ENCODE measurements at regions not wholly inside any gene's neighbourhood (a gene's known extent, or its start where the extent isn't known, plus 50 kb on each side); places are given as distances from the start of the nearest gene placed in this dataset.

GRCh38 chr4:16450031-16450430 lies 223.8 kb upstream of the TAPT1 start:
- TF ChIP-seq, protein P1, sequence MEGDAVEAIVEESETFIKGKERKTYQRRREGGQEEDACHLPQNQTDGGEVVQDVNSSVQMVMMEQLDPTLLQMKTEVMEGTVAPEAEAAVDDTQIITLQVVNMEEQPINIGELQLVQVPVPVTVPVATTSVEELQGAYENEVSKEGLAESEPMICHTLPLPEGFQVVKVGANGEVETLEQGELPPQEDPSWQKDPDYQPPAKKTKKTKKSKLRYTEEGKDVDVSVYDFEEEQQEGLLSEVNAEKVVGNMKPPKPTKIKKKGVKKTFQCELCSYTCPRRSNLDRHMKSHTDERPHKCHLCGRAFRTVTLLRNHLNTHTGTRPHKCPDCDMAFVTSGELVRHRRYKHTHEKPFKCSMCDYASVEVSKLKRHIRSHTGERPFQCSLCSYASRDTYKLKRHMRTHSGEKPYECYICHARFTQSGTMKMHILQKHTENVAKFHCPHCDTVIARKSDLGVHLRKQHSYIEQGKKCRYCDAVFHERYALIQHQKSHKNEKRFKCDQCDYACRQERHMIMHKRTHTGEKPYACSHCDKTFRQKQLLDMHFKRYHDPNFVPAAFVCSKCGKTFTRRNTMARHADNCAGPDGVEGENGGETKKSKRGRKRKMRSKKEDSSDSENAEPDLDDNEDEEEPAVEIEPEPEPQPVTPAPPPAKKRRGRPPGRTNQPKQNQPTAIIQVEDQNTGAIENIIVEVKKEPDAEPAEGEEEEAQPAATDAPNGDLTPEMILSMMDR (optimal IDR thresholded peaks at IDR 0.05 in 1 of 3, IDR thresholded peaks at IDR 0.05 in 1 of 3, conservative IDR thresholded peaks at IDR 0.05 in 1 of 3; ENCODE audit: extremely low read depth in 1 of 3, insufficient read depth in 2 of 3, low read length in 3 of 3) = no peak
- no peak for TF ChIP-seq EZH2 (IDR thresholded peaks at IDR 0.05; ENCODE audit: low read length)
